ENCODE measurements at regions not wholly inside any gene's neighbourhood (a gene's known extent, or its start where the extent isn't known, plus 50 kb on each side); places are given as distances from the start of the nearest gene placed in this dataset.
"Not testable (repeated sequence)": the region's sequence is repeated elsewhere in the genome, so short reads cannot be mapped to it uniquely, and the experiment has no call there.

DNA sequence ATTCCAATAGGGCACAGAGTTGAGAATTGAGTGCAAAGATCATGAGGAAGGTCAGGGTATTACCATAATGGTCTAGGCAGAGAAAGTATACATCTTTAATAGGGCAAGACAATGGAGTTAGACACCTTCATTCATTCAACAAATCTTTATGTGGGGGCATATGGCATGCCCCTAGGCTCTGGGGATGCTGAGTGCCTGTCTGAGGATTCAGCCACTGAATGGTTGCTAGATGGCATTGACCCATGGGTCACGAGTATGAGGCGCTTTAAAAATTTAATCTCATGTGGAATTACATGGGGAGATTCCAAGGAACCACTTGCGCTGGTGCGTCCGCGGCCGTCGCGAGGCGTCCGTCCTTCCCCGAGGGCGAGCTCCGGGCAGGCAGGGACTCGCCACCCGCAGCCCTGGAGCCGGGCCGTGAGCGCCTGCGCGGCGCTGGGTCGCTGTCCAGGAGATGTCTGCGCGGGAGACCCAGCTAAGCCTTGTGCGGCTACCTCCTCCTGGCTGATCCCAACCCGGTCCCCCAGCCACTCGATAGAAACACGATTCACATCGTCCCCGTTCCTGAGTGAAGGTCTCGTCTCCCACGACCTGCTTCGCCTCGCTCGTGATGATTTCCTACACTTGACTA lies 152.1 kb upstream of the ZNF322 start:
- not testable (repeated sequence) for H3K23ac ChIP-seq (ENCODE audit: insufficient read length, low read depth, low read length); H4K8ac ChIP-seq (replicated peaks; ENCODE audit: insufficient read length, low read depth, low read length); H2AFZ ChIP-seq (ENCODE audit: low read length); H2BK15ac ChIP-seq (ENCODE audit: low read depth, low read length); H2BK12ac ChIP-seq (ENCODE audit: insufficient read length, low read depth, low read length); H3K27me3 ChIP-seq (ENCODE audit: insufficient read depth, low read length); H2BK120ac ChIP-seq (ENCODE audit: low read depth, low read length, poor library complexity, severe bottlenecking); H4K91ac ChIP-seq (ENCODE audit: insufficient read length, low read depth, low read length); H2AK5ac ChIP-seq (ENCODE audit: insufficient read length, low read length); H3K9me3 ChIP-seq (ENCODE audit: control insufficient read depth, low read depth, low read length); H3K4me1 ChIP-seq (ENCODE audit: insufficient read depth, low read length); H3K9me3 Mint-ChIP-seq; H4K5ac ChIP-seq (ENCODE audit: insufficient read length, low read depth, low read length); H3K23me2 ChIP-seq (ENCODE audit: insufficient read length, low read depth, low read length, poor library complexity, severe bottlenecking); H3T11ph ChIP-seq (ENCODE audit: low read length); H3K27ac ChIP-seq (ENCODE audit: insufficient read length, low read depth, low read length); H3K14ac ChIP-seq (ENCODE audit: insufficient read depth, low read length); H3K79me1 ChIP-seq (ENCODE audit: insufficient read depth, low read depth, low read length, poor library complexity, severe bottlenecking); H3K27ac Mint-ChIP-seq; H3K79me2 ChIP-seq (ENCODE audit: insufficient read depth, low read length); H3K9ac ChIP-seq (ENCODE audit: extremely low read depth, insufficient read length, low read length); H3K18ac ChIP-seq (ENCODE audit: insufficient read length, low read depth, low read length); H3K4me1 Mint-ChIP-seq; DNase-seq; H3K4me3 Mint-ChIP-seq; H3K36me3 Mint-ChIP-seq (ENCODE audit: insufficient read depth in 1 of 3, low read depth in 3 of 3); H4K20me1 ChIP-seq (ENCODE audit: control insufficient read depth, insufficient read depth, insufficient read length); H3K27me3 Mint-ChIP-seq (ENCODE audit: low read depth); H2BK20ac ChIP-seq (ENCODE audit: low read depth, low read length, poor library complexity, severe bottlenecking); H3K56ac ChIP-seq (ENCODE audit: insufficient read length, low read depth, low read length); H2BK5ac ChIP-seq (ENCODE audit: insufficient read length, low read length); H3K4me2 ChIP-seq (ENCODE audit: insufficient read depth, insufficient read length, low read length); H3K4ac ChIP-seq (ENCODE audit: low read depth, low read length)
- no CpG with 5 or more reads among the region's 36 CpGs for WGBS (ENCODE audit: extremely low coverage, insufficient read length, low lambda C conversion rate)

GRCh38 chr6:26818640-26819225 lies 159.2 kb upstream of the ZNF322 start:
- H3K27ac ChIP-seq (ENCODE audit: insufficient read length, low read depth, low read length); H2BK120ac ChIP-seq (ENCODE audit: low read depth, low read length, poor library complexity, severe bottlenecking); H3K27me3 ChIP-seq (ENCODE audit: insufficient read depth, low read length); H3K4me2 ChIP-seq (ENCODE audit: insufficient read depth, insufficient read length, low read length); H4K5ac ChIP-seq (ENCODE audit: insufficient read length, low read depth, low read length); H2AFZ ChIP-seq (ENCODE audit: low read length); H3K23me2 ChIP-seq (ENCODE audit: insufficient read length, low read depth, low read length, poor library complexity, severe bottlenecking); H4K20me1 ChIP-seq (ENCODE audit: control insufficient read depth, insufficient read depth, insufficient read length); H2AK5ac ChIP-seq (ENCODE audit: insufficient read length, low read length); H3K36me3 Mint-ChIP-seq (ENCODE audit: insufficient read depth in 1 of 3, low read depth in 3 of 3); H3K9me3 ChIP-seq (ENCODE audit: control insufficient read depth, low read depth, low read length); H3K79me2 ChIP-seq (ENCODE audit: insufficient read depth, low read length); H3K4ac ChIP-seq (ENCODE audit: low read depth, low read length); H3K4me3 Mint-ChIP-seq; H2BK12ac ChIP-seq (ENCODE audit: insufficient read length, low read depth, low read length); H4K8ac ChIP-seq (replicated peaks; ENCODE audit: insufficient read length, low read depth, low read length); H3K27ac Mint-ChIP-seq; H3K56ac ChIP-seq (ENCODE audit: insufficient read length, low read depth, low read length); H2BK20ac ChIP-seq (ENCODE audit: low read depth, low read length, poor library complexity, severe bottlenecking); H3K18ac ChIP-seq (ENCODE audit: insufficient read length, low read depth, low read length); H3K9me3 Mint-ChIP-seq; H4K91ac ChIP-seq (ENCODE audit: insufficient read length, low read depth, low read length); H3T11ph ChIP-seq (ENCODE audit: low read length); H3K79me1 ChIP-seq (ENCODE audit: insufficient read depth, low read depth, low read length, poor library complexity, severe bottlenecking); DNase-seq; H3K9ac ChIP-seq (ENCODE audit: extremely low read depth, insufficient read length, low read length); H3K27me3 Mint-ChIP-seq (ENCODE audit: low read depth); H3K14ac ChIP-seq (ENCODE audit: insufficient read depth, low read length); H2BK5ac ChIP-seq (ENCODE audit: insufficient read length, low read length); H2BK15ac ChIP-seq (ENCODE audit: low read depth, low read length); H3K4me1 ChIP-seq (ENCODE audit: insufficient read depth, low read length); H3K4me1 Mint-ChIP-seq; H3K23ac ChIP-seq (ENCODE audit: insufficient read length, low read depth, low read length): not testable (repeated sequence)
- no CpG with 5 or more reads among the region's 5 CpGs for WGBS (ENCODE audit: extremely low coverage, insufficient read length, low lambda C conversion rate)
